OCI-LY3 (cell line): ENCODE measurements at regions not wholly inside any gene's neighbourhood (a gene's known extent, or its start where the extent isn't known, plus 50 kb on each side); places are given as distances from the start of the nearest gene placed in this dataset.

Source experiments
- EZH2phosphoT487 ChIP-seq: fragments of 200-600 bp; shearing (Covaris generic); IDR thresholded peaks from 2 replicates; pipeline ENCODE4 v1.6.1; 2018; ENCODE audit warnings: antibody characterized with exemption, mixed run types, low read depth
- TF ChIP-seq, protein P1 (sequence below): fragments of 200-600, 300-600 bp; sonication (generic); IDR thresholded peaks from 2 replicates; pipeline ENCODE4 v1.5.1; 2014; ENCODE audit warnings: antibody characterized with exemption, low read length, low read depth

DNA sequence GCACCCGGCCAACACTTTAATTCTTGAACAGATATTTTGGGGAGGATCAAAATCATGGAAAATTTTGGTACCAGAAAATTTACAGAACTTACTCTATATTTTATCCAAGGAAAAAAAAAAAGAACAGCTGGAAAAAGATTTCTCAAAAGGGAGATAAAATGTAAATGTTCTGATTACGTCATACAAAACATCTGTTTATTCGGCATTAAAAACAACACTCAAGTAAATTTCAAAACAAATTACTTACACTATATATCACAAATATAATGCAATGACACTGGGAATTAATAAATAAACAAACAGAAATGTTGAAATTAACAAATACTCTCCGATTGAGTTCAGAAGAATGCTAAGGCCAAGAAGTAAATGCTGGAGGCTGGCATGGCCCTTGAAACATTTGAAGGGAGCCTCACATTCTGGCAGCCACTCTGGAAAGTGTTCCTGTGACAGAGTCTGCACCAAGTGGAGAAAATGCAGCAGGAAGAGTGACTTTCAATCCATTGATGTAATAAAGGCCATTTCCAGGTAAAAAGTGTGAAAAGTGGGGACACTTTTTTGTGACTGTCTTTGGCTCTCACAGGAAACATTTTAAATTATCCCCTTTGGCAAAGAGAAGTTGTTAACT is 486.0 kb upstream of the CTSO start:
- TF ChIP-seq, protein P1, sequence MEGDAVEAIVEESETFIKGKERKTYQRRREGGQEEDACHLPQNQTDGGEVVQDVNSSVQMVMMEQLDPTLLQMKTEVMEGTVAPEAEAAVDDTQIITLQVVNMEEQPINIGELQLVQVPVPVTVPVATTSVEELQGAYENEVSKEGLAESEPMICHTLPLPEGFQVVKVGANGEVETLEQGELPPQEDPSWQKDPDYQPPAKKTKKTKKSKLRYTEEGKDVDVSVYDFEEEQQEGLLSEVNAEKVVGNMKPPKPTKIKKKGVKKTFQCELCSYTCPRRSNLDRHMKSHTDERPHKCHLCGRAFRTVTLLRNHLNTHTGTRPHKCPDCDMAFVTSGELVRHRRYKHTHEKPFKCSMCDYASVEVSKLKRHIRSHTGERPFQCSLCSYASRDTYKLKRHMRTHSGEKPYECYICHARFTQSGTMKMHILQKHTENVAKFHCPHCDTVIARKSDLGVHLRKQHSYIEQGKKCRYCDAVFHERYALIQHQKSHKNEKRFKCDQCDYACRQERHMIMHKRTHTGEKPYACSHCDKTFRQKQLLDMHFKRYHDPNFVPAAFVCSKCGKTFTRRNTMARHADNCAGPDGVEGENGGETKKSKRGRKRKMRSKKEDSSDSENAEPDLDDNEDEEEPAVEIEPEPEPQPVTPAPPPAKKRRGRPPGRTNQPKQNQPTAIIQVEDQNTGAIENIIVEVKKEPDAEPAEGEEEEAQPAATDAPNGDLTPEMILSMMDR = no peak
- TF ChIP-seq EZH2phosphoT487 = no peak
